ENCODE measurements at regions not wholly inside any gene's neighbourhood (a gene's known extent, or its start where the extent isn't known, plus 50 kb on each side); places are given as distances from the start of the nearest gene placed in this dataset.

DNA sequence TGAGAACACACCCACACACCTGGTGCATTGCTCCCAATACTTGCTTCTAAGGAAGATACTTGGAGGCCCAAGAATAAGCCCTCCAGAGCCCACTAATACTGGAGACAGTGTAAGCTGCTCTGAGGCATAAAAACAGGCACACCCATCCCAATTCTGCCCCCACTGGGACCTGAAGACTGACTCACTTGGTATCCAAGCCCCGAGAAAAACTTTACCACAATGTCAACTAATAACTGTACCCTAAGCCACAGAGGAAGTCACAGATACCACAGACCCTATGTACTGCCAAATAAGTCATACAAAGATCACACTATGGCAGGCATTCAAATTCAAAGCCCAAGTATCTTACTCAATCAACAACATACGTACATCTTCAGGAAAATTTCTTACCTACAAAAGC, 398.2 kb upstream of the SPANXN1 start (continued):
- no peak for TF ChIP-seq CTBP2 (IDR thresholded peaks at IDR 0.05; ENCODE audit: borderline replicate concordance, insufficient read depth, insufficient read length, low read length)
- no peak for TF ChIP-seq CHD1 (IDR thresholded peaks at IDR 0.05; ENCODE audit: low read depth, low read length)

DNA sequence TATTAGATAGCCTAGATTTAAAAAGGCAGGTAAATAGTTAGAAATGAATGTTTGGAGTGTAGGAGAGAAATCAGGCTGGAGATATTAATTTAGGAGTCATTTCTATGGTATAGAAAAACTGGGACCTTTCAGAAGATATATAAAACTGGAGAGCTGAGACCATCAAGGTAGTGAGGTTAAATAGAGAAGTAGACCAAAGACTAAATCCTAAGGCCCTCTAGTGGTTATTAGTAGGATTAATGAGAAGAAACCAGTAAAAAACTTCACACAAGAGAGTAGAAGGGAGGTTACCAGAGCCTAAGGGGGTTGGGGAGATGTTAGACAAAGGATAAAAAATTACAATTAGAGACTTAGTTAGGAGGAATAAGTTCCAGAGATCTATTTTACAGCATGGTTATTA, 351.0 kb upstream of the SPANXN1 start:
- H3K27ac ChIP-seq (ENCODE audit: low read depth, low read length), result no peak overlapping the region
- H3K56ac ChIP-seq (replicated peaks; ENCODE audit: insufficient read length, low read depth, low read length), result no peak overlapping the region
- H3K14ac ChIP-seq (ENCODE audit: insufficient read length), result no peak overlapping the region
- no peak overlapping the region for H2BK20ac ChIP-seq (ENCODE audit: low read length)
- DNase-seq (ENCODE audit: low read depth in 1 of 2, low spot score in 2 of 2) (no peak), FAIRE-seq (no peak)
- ChIA-PET POLR2A (ENCODE audit: partially characterized antibody) (no interaction called here), CTCF (ENCODE audit: partially characterized antibody) (interaction anchor here (0.6 to 1.1 kb wide), 4 partner anchors 12 to 213 kb away, joined by 3 to 6 read pairs (median 3); no protein-coding TSS in a partner anchor)
- no peak overlapping the region for H2BK5ac ChIP-seq (ENCODE audit: low read depth, low read length)
- H2BK15ac ChIP-seq (ENCODE audit: low read length), result no peak overlapping the region
- no peak overlapping the region for H2BK12ac ChIP-seq (ENCODE audit: low read depth, low read length)
- TF ChIP-seq RAD21 (IDR thresholded peaks at IDR 0.05 in 1 of 2, conservative IDR thresholded peaks at IDR 0.05 in 1 of 2; ENCODE audit: low read depth in 2 of 2, low read length in 2 of 2) (peak; percentile 24 to 27; a peak in 3 of 4 replicates), JUND (IDR thresholded peaks at IDR 0.05; ENCODE audit: low read length) (no peak)
- TF ChIP-seq, protein P1, sequence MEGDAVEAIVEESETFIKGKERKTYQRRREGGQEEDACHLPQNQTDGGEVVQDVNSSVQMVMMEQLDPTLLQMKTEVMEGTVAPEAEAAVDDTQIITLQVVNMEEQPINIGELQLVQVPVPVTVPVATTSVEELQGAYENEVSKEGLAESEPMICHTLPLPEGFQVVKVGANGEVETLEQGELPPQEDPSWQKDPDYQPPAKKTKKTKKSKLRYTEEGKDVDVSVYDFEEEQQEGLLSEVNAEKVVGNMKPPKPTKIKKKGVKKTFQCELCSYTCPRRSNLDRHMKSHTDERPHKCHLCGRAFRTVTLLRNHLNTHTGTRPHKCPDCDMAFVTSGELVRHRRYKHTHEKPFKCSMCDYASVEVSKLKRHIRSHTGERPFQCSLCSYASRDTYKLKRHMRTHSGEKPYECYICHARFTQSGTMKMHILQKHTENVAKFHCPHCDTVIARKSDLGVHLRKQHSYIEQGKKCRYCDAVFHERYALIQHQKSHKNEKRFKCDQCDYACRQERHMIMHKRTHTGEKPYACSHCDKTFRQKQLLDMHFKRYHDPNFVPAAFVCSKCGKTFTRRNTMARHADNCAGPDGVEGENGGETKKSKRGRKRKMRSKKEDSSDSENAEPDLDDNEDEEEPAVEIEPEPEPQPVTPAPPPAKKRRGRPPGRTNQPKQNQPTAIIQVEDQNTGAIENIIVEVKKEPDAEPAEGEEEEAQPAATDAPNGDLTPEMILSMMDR (IDR thresholded peaks at IDR 0.05; ENCODE audit: control extremely low read depth in 1 of 3, insufficient read depth in 1 of 3, low read depth in 1 of 3, low read length in 3 of 3), result peak in 1 of 3 experiments; percentile 15; a peak in 1 of 4 replicates
- H3K79me1 ChIP-seq (ENCODE audit: low read depth, low read length), result no peaks in the 10 kb centered on the region
- no peaks in the 10 kb centered on the region for H4K20me1 ChIP-seq (replicated peaks in 1 of 2; ENCODE audit: control insufficient read depth in 1 of 2, insufficient read depth in 2 of 2, low read length in 2 of 2)
- H3K79me2 ChIP-seq (ENCODE audit: control insufficient read depth in 1 of 2, insufficient read depth in 2 of 2, low read length in 2 of 2), result no peaks in the 10 kb centered on the region
- no peak overlapping the region for H2AFZ ChIP-seq (ENCODE audit: low read length)
- H3K4me3 ChIP-seq (ENCODE audit: extremely low read depth in 1 of 4, insufficient read depth in 2 of 4, low read depth in 3 of 4, low read length in 4 of 4), result no peak overlapping the region
- no peaks in the 10 kb centered on the region for H3K4me1 ChIP-seq (replicated peaks in 1 of 4; ENCODE audit: control insufficient read depth in 3 of 4, insufficient read depth in 4 of 4, low read length in 3 of 4)
- no peak overlapping the region for H4K8ac ChIP-seq (ENCODE audit: extremely low read depth, insufficient read depth, low read length)
- H4K5ac ChIP-seq (ENCODE audit: insufficient read length, low read depth, low read length), result no peak overlapping the region
- no peak overlapping the region for H3K18ac ChIP-seq (ENCODE audit: extremely low read depth, low read length)
- H3K9ac ChIP-seq (replicated peaks in 1 of 4; ENCODE audit: extremely low read depth in 1 of 4, low read depth in 3 of 4, low read length in 3 of 4), result no peak overlapping the region
- no peaks in the 10 kb centered on the region for H3K27me3 ChIP-seq (replicated peaks in 1 of 4; ENCODE audit: control insufficient read depth in 3 of 4, extremely low read depth in 1 of 4, insufficient read depth in 3 of 4, low read length in 3 of 4)
- no peak overlapping the region for H3K23ac ChIP-seq (ENCODE audit: insufficient read length)
- no peaks in the 10 kb centered on the region for H3K23me2 ChIP-seq (ENCODE audit: low read depth, low read length)
- H3K36me3 ChIP-seq (ENCODE audit: control insufficient read depth in 2 of 4, insufficient read depth in 4 of 4, low read length in 3 of 4), result no peaks in the 10 kb centered on the region
- no peak overlapping the region for H3K4me2 ChIP-seq (ENCODE audit: insufficient read depth in 1 of 2, low read depth in 2 of 2, low read length in 2 of 2)
- no peak overlapping the region for H2AK5ac ChIP-seq (ENCODE audit: low read depth, low read length)
- H3K4ac ChIP-seq (replicated peaks; ENCODE audit: insufficient read length, low read depth, low read length), result no peak overlapping the region
- H3K9me3 ChIP-seq (ENCODE audit: insufficient read depth in 2 of 2, low read depth in 1 of 2, low read length in 1 of 2), result no peaks in the 10 kb centered on the region
- H2BK120ac ChIP-seq (replicated peaks; ENCODE audit: low read depth, low read length), result no peak overlapping the region
- no peak overlapping the region for H4K91ac ChIP-seq (replicated peaks; ENCODE audit: insufficient read length, low read length)

Data from H1 (cell line).